ENCODE measurements at regions not wholly inside any gene's neighbourhood (a gene's known extent, or its start where the extent isn't known, plus 50 kb on each side); places are given as distances from the start of the nearest gene placed in this dataset.

DNA sequence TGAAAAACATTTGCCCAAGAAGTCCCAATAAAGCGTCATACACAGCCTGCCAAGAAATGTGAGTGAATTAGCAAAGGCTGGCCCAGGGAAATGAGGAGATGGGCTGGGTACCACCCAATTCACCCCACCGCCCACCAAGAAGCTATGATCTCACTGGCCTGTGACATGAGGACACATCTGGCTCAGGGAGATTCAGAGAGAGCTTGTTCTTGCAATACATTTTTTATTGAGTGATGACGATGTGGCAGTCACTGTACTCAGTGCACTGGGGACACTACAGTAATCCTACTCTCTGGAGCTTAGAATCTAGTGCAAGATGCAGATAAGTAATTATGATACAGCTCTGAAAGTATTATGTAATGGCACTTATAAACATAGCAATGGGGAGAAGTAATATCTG is 64.6 kb upstream of the IGFBP2 start (continued):
- TF ChIP-seq RXRA (IDR thresholded peaks at IDR 0.05; ENCODE audit: insufficient read depth, low read depth, low read length) = no peak
- TF ChIP-seq, protein P1, sequence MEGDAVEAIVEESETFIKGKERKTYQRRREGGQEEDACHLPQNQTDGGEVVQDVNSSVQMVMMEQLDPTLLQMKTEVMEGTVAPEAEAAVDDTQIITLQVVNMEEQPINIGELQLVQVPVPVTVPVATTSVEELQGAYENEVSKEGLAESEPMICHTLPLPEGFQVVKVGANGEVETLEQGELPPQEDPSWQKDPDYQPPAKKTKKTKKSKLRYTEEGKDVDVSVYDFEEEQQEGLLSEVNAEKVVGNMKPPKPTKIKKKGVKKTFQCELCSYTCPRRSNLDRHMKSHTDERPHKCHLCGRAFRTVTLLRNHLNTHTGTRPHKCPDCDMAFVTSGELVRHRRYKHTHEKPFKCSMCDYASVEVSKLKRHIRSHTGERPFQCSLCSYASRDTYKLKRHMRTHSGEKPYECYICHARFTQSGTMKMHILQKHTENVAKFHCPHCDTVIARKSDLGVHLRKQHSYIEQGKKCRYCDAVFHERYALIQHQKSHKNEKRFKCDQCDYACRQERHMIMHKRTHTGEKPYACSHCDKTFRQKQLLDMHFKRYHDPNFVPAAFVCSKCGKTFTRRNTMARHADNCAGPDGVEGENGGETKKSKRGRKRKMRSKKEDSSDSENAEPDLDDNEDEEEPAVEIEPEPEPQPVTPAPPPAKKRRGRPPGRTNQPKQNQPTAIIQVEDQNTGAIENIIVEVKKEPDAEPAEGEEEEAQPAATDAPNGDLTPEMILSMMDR (IDR thresholded peaks at IDR 0.05; ENCODE audit: control extremely low read depth in 1 of 3, insufficient read depth in 1 of 3, low read depth in 1 of 3, low read length in 3 of 3) = no peak
